IPS-18a (cell line): ENCODE measurements at regions not wholly inside any gene's neighbourhood (a gene's known extent, or its start where the extent isn't known, plus 50 kb on each side); places are given as distances from the start of the nearest gene placed in this dataset.

Experiments used
- H3K27ac ChIP-seq: one replicate; pipeline ENCODE4 v1.5.1; 2013; ENCODE audit warnings: low read length
- H3K27me3 ChIP-seq: one replicate; pipeline ENCODE4 v1.6.1; 2013; ENCODE audit warnings: mild to moderate bottlenecking, low read length; ENCODE audit not compliant: control insufficient read depth, insufficient read depth
- H3K36me3 ChIP-seq: one replicate; pipeline ENCODE4 v1.6.1; 2013; ENCODE audit warnings: low read depth, low read length; ENCODE audit not compliant: control insufficient read depth
- H3K4me1 ChIP-seq: one replicate; pipeline ENCODE4 v1.6.1; 2013; ENCODE audit warnings: low read depth, low read length; ENCODE audit not compliant: control insufficient read depth
- H3K4me3 ChIP-seq: one replicate; pipeline ENCODE4 v1.5.1; 2013; ENCODE audit warnings: low read length
- H3K9ac ChIP-seq: one replicate; pipeline ENCODE4 v1.6.1; 2013; ENCODE audit warnings: mild to moderate bottlenecking, low read length, moderate library complexity
- H3K9me3 ChIP-seq: one replicate; pipeline ENCODE4 v1.6.1; 2013; ENCODE audit warnings: low read depth, low read length; ENCODE audit not compliant: control insufficient read depth

GRCh38 chr5:98698359-98698758, 75.1 kb upstream of the RGMB start:
- Histone ChIP-seq H3K27me3 (no peaks in the 10 kb centered on the region), H3K9me3 (no peaks in the 10 kb centered on the region), H3K9ac (no peak overlapping the region), H3K36me3 (no peaks in the 10 kb centered on the region), H3K27ac (no peak overlapping the region), H3K4me1 (no peaks in the 10 kb centered on the region), H3K4me3 (no peak overlapping the region)

GRCh38 chr5:98700730-98701129, 72.7 kb upstream of the RGMB start:
- H3K4me3 ChIP-seq = no peak overlapping the region
- no peak overlapping the region for H3K27ac ChIP-seq
- H3K9ac ChIP-seq = no peak overlapping the region
- H3K9me3 ChIP-seq = no peaks in the 10 kb centered on the region
- H3K27me3 ChIP-seq = no peaks in the 10 kb centered on the region
- no peaks in the 10 kb centered on the region for H3K4me1 ChIP-seq
- H3K36me3 ChIP-seq = no peaks in the 10 kb centered on the region

- Histone ChIP-seq H3K36me3 (no peaks in the 10 kb centered on the region), H3K4me1 (no peaks in the 10 kb centered on the region), H3K4me3 (no peak overlapping the region), H3K27me3 (no peaks in the 10 kb centered on the region), H3K27ac (no peak overlapping the region), H3K9ac (no peak overlapping the region), H3K9me3 (no peaks in the 10 kb centered on the region)
These were observed 67.6 kb upstream of the RGMB start for GRCh38 chr5:98705841-98706240.

- no peaks in the 10 kb centered on the region for H3K27me3 ChIP-seq
- no peak overlapping the region for H3K4me3 ChIP-seq
- H3K4me1 ChIP-seq = no peaks in the 10 kb centered on the region
- H3K36me3 ChIP-seq = no peaks in the 10 kb centered on the region
- H3K27ac ChIP-seq = no peak overlapping the region
- no peak overlapping the region for H3K9ac ChIP-seq
- no peaks in the 10 kb centered on the region for H3K9me3 ChIP-seq
These were observed 63.8 kb upstream of the RGMB start for GRCh38 chr5:98709681-98710080.

- H3K27ac ChIP-seq = no peak overlapping the region
- no peaks in the 10 kb centered on the region for H3K27me3 ChIP-seq
These were observed 60.4 kb upstream of the RGMB start for GRCh38 chr5:98713027-98713426.

GRCh38 chr5:98713856-98714255, 59.6 kb upstream of the RGMB start:
- Histone ChIP-seq H3K27ac (no peak overlapping the region), H3K4me1 (no peaks in the 10 kb centered on the region), H3K27me3 (no peaks in the 10 kb centered on the region), H3K36me3 (no peaks in the 10 kb centered on the region), H3K9me3 (no peaks in the 10 kb centered on the region), H3K4me3 (no peak overlapping the region), H3K9ac (no peak overlapping the region)

More at GRCh38 chr5:98713027-98713426, 60.4 kb upstream of the RGMB start:
- H3K4me3 ChIP-seq = no peak overlapping the region
- no peaks in the 10 kb centered on the region for H3K36me3 ChIP-seq
- H3K9me3 ChIP-seq = no peaks in the 10 kb centered on the region
- no peak overlapping the region for H3K9ac ChIP-seq
- no peaks in the 10 kb centered on the region for H3K4me1 ChIP-seq

- Histone ChIP-seq H3K27me3 (no peaks in the 10 kb centered on the region), H3K9ac (no peak overlapping the region), H3K36me3 (no peaks in the 10 kb centered on the region), H3K27ac (no peak overlapping the region), H3K4me3 (no peak overlapping the region), H3K9me3 (no peaks in the 10 kb centered on the region), H3K4me1 (no peaks in the 10 kb centered on the region)
These were observed 58.7 kb upstream of the RGMB start for GRCh38 chr5:98714710-98715288.

- no peaks in the 10 kb centered on the region for H3K4me1 ChIP-seq
- no peaks in the 10 kb centered on the region for H3K27me3 ChIP-seq
- H3K36me3 ChIP-seq = no peaks in the 10 kb centered on the region
- no peaks in the 10 kb centered on the region for H3K9me3 ChIP-seq
- no peak overlapping the region for H3K9ac ChIP-seq
- H3K27ac ChIP-seq = no peak overlapping the region
- no peak overlapping the region for H3K4me3 ChIP-seq
These were observed 52.1 kb upstream of the RGMB start for GRCh38 chr5:98721231-98721928.

GRCh38 chr5:98722188-98722587, 51.3 kb upstream of the RGMB start:
- no peak overlapping the region for H3K9ac ChIP-seq
- H3K27ac ChIP-seq = no peak overlapping the region
- no peaks in the 10 kb centered on the region for H3K9me3 ChIP-seq
- H3K36me3 ChIP-seq = no peaks in the 10 kb centered on the region
- no peak overlapping the region for H3K4me3 ChIP-seq
- no peaks in the 10 kb centered on the region for H3K27me3 ChIP-seq
- H3K4me1 ChIP-seq = no peaks in the 10 kb centered on the region

GRCh38 chr5:98723061-98723460, 50.4 kb upstream of the RGMB start:
- H3K4me3 ChIP-seq = no peak overlapping the region
- no peaks in the 10 kb centered on the region for H3K36me3 ChIP-seq
- no peak overlapping the region for H3K27ac ChIP-seq
- H3K4me1 ChIP-seq = no peaks in the 10 kb centered on the region
- H3K27me3 ChIP-seq = no peaks in the 10 kb centered on the region
- no peaks in the 10 kb centered on the region for H3K9me3 ChIP-seq
- no peak overlapping the region for H3K9ac ChIP-seq
